A549 (cell line): ENCODE measurements at regions not wholly inside any gene's neighbourhood (a gene's known extent, or its start where the extent isn't known, plus 50 kb on each side); places are given as distances from the start of the nearest gene placed in this dataset.
A peak's percentile ranks its signal among the peaks of the same experiment; 100 is the strongest.

Experiments
- ATAC-seq, 2 experiments: fragments of 200-7000 bp in 1 of 2; fragments of >200 bp in 1 of 2; cut with Nextera tagmentation in 1 of 2; cut with Tn5 transposase in 1 of 2; 3 replicates each; pipeline versions ENCODE4 v1.8.0 to v1.9.1; 2018 to 2020; ENCODE audit warnings: mild to moderate bottlenecking in 1 of 2, moderate library complexity in 1 of 2
- CTCF ChIA-PET: fragments of 300-600 bp; sonication (Branson Sonifier 250); formaldehyde crosslinking; extraction: SDS; loops from one replicate; lab custom pipeline; 2021; ENCODE audit warnings: antibody characterized with exemption, inconsistent platforms; lab: Yijun Ruan, JAX
- POLR2A ChIA-PET: fragments of 350-600 bp; formaldehyde crosslinking; extraction: SDS; loops from one replicate; lab custom pipeline; 2021; ENCODE audit warnings: antibody characterized with exemption, inconsistent platforms; lab: Yijun Ruan, JAX
- DNase-seq, 2 experiments: peaks; one replicate each; pipeline versions ENCODE4 v3.0.0 to v3.0.0-alpha.2; 2011 to 2016; ENCODE audit warnings: low read depth in 1 of 2, low spot score in 1 of 2
- FAIRE-seq: peaks from 2 replicates; lab custom pipeline; 2011; peaks lifted over from hg19 to GRCh38; lab: Jason Lieb, UNC
- H3K27ac ChIP-seq, 2 experiments: fragments of >200 bp; sonication (Bioruptor Twin); formaldehyde crosslinking; 3 replicates each; pipeline ENCODE4 v1.5.1; 2016 to 2017
- H3K4me1 ChIP-seq: fragments of >200 bp; sonication (Bioruptor Twin); formaldehyde crosslinking; 3 replicates; pipeline ENCODE4 v1.6.1; 2016
- H3K4me2 ChIP-seq: fragments of >200 bp; sonication (Bioruptor Twin); formaldehyde crosslinking; 3 replicates; pipeline ENCODE4 v1.6.1; 2016
- H3K4me3 ChIP-seq: fragments of >200 bp; sonication (Bioruptor Twin); formaldehyde crosslinking; 3 replicates; pipeline ENCODE4 v1.5.1; 2016
- H3K9me3 ChIP-seq: fragments of >200 bp; sonication (Bioruptor Twin); formaldehyde crosslinking; 3 replicates; pipeline ENCODE4 v1.6.1; 2016
- CEBPB ChIP-seq, 2 experiments: fragments of >200 bp in 1 of 2; sonication (Bioruptor Twin) in 1 of 2; formaldehyde crosslinking in 1 of 2; IDR thresholded peaks; 2 replicates each; pipeline ENCODE4 v1.6.1; 2012 to 2016
- CHD4 ChIP-seq: fragments of 200-600 bp; sonication (generic); IDR thresholded peaks from 2 replicates; pipeline ENCODE4 v1.6.1; 2016; ENCODE audit warnings: antibody characterized with exemption, mild to moderate bottlenecking, borderline replicate concordance
- EHF ChIP-seq: fragments of 250-450 bp; sonication (Bioruptor Pico); IDR thresholded peaks from 2 replicates; pipeline ENCODE4 v1.5.0; 2020; ENCODE audit warnings: mild to moderate bottlenecking
- ESRRA ChIP-seq: fragments of 150-350 bp; IDR thresholded peaks from 2 replicates; pipeline ENCODE4 v1.6.1; 2014; ENCODE audit warnings: mild to moderate bottlenecking, low read length, borderline replicate concordance
- FOSB ChIP-seq: fragments of 250-450 bp; sonication (Bioruptor Pico); IDR thresholded peaks from 2 replicates; pipeline ENCODE4 v1.5.0; 2020; ENCODE audit warnings: mild to moderate bottlenecking, moderate library complexity
- FOSL2 ChIP-seq, 2 experiments: fragments of 450-650 bp in 1 of 2; fragments of >200 bp in 1 of 2; sonication (Bioruptor Twin) in 1 of 2; formaldehyde crosslinking; IDR thresholded peaks; 2 replicates each; pipeline versions ENCODE4 v1.5.0 to v1.6.1; 2016 to 2020; ENCODE audit warnings: mild to moderate bottlenecking in 1 of 2, moderate library complexity in 1 of 2
- FOXS1 ChIP-seq: fragments of 250-450 bp; sonication (Bioruptor Pico); IDR thresholded peaks from 2 replicates; pipeline ENCODE4 v1.5.0; 2020; ENCODE audit warnings: mild to moderate bottlenecking, moderate library complexity
- HDAC2 ChIP-seq: fragments of 200-600 bp; sonication (generic); IDR thresholded peaks from 2 replicates; pipeline ENCODE4 v1.6.1; 2016
- HEYL ChIP-seq: fragments of 250-450 bp; sonication (Bioruptor Pico); IDR thresholded peaks from 2 replicates; pipeline ENCODE4 v1.8.0; 2021; ENCODE audit warnings: mild to moderate bottlenecking, moderate library complexity
- HOXB13 ChIP-seq: fragments of 250-450 bp; sonication (Bioruptor Pico); IDR thresholded peaks from 2 replicates; pipeline ENCODE4 v1.5.0; 2020; ENCODE audit warnings: low read depth, mild to moderate bottlenecking, moderate library complexity
- JUN ChIP-seq, 2 experiments: fragments of >200 bp; sonication (Bioruptor Twin); formaldehyde crosslinking; IDR thresholded peaks; 2 replicates in 1 of 2; 3 replicates in 1 of 2; pipeline ENCODE4 v1.6.1; 2016 to 2017
- MAZ ChIP-seq: fragments of 150-350 bp; IDR thresholded peaks from 2 replicates; pipeline ENCODE4 v1.6.1; 2014; ENCODE audit warnings: antibody characterized with exemption, low read depth, low read length, borderline replicate concordance
- MYC ChIP-seq: IDR thresholded peaks from 2 replicates; pipeline ENCODE4 v1.6.1; 2012; ENCODE audit warnings: mild to moderate bottlenecking, inconsistent platforms, low read length, improper control_type of control experiment, borderline replicate concordance
- NPAS2 ChIP-seq: fragments of 250-450 bp; sonication (Bioruptor Pico); IDR thresholded peaks from 2 replicates; pipeline ENCODE4 v1.8.0; 2022; ENCODE audit warnings: mild to moderate bottlenecking, moderate library complexity, borderline replicate concordance
- POLR2AphosphoS2 ChIP-seq: conservative IDR thresholded peaks from 2 replicates; pipeline ENCODE4 v1.6.1; 2012; ENCODE audit warnings: low read length, improper control_type of control experiment, inconsistent platforms
- RAD21 ChIP-seq, 2 experiments: fragments of >200 bp in 1 of 2; sonication (Bioruptor Twin) in 1 of 2; formaldehyde crosslinking in 1 of 2; IDR thresholded peaks in 1 of 2; conservative IDR thresholded peaks in 1 of 2; 2 replicates in 1 of 2; 3 replicates in 1 of 2; pipeline ENCODE4 v1.6.1; 2012 to 2018; ENCODE audit warnings: inconsistent platforms in 1 of 2
- RFX5 ChIP-seq: fragments of 450-650 bp; IDR thresholded peaks from 2 replicates; pipeline ENCODE4 v1.7.1; 2014; ENCODE audit warnings: antibody characterized with exemption, mild to moderate bottlenecking, moderate library complexity
- RNF2 ChIP-seq: fragments of 200-600 bp; sonication (generic); IDR thresholded peaks from 2 replicates; pipeline ENCODE4 v1.6.1; 2016; ENCODE audit warnings: low read depth, mild to moderate bottlenecking, antibody characterized with exemption, moderate library complexity, borderline replicate concordance
- SMC3 ChIP-seq: fragments of >200 bp; sonication (Bioruptor Twin); formaldehyde crosslinking; IDR thresholded peaks from 3 replicates; pipeline ENCODE4 v1.6.1; 2018; ENCODE audit warnings: inconsistent platforms
- TFCP2L1 ChIP-seq: fragments of 250-450 bp; sonication (Bioruptor Pico); IDR thresholded peaks from 2 replicates; pipeline ENCODE4 v1.5.0; 2021; ENCODE audit warnings: mild to moderate bottlenecking
- ZC3H11A ChIP-seq: fragments of 450-650 bp; IDR thresholded peaks from 2 replicates; pipeline ENCODE4 v1.6.1; 2014; ENCODE audit warnings: antibody characterized with exemption, mild to moderate bottlenecking
- ZNF302 ChIP-seq: fragments of 250-450 bp; sonication (Bioruptor Pico); IDR thresholded peaks from 2 replicates; pipeline ENCODE4 v1.9.0; 2021; ENCODE audit warnings: inconsistent platforms, mild to moderate bottlenecking, moderate library complexity
- WGBS: methylation state at CpG from one replicate; pipeline ENCODE4 v1.1.6; 2017; ENCODE audit errors: missing lambda C conversion rate; 5-methylcytosine and 5-hydroxymethylcytosine counted together
- TF ChIP-seq, protein P1 (sequence below): fragments of 250-450 bp; sonication (Bioruptor Pico); IDR thresholded peaks from 2 replicates; pipeline ENCODE4 v1.5.0; 2020; ENCODE audit warnings: low read depth, mild to moderate bottlenecking, moderate library complexity
- TF ChIP-seq, protein P2 (sequence below): fragments of 450-650 bp; IDR thresholded peaks from 2 replicates; pipeline ENCODE4 v1.6.1; 2014; ENCODE audit warnings: antibody characterized with exemption
- TF ChIP-seq, protein P3 (sequence below): fragments of >200 bp; sonication (Bioruptor Twin); formaldehyde crosslinking; IDR thresholded peaks from 3 replicates; pipeline ENCODE4 v1.6.1; 2016
- TF ChIP-seq, protein P4 (sequence below): fragments of 250-450 bp; sonication (Bioruptor Pico); IDR thresholded peaks from 2 replicates; pipeline ENCODE4 v1.5.0; 2021; ENCODE audit warnings: mild to moderate bottlenecking, moderate library complexity, borderline replicate concordance
- TF ChIP-seq, protein P5 (sequence below): IDR thresholded peaks from 2 replicates; pipeline ENCODE4 v1.6.1; 2012
- TF ChIP-seq, protein P6 (sequence below): fragments of >200 bp; sonication (Bioruptor Twin); formaldehyde crosslinking; IDR thresholded peaks from 3 replicates; pipeline ENCODE4 v1.5.1; 2016
- TF ChIP-seq, protein P7 (sequence below): fragments of 150-350 bp; IDR thresholded peaks from 2 replicates; pipeline ENCODE4 v1.6.1; 2014; ENCODE audit warnings: low read depth, mild to moderate bottlenecking, low read length
- TF ChIP-seq, protein P8 (sequence below): IDR thresholded peaks from 2 replicates; pipeline ENCODE4 v1.6.1; 2012

DNA sequence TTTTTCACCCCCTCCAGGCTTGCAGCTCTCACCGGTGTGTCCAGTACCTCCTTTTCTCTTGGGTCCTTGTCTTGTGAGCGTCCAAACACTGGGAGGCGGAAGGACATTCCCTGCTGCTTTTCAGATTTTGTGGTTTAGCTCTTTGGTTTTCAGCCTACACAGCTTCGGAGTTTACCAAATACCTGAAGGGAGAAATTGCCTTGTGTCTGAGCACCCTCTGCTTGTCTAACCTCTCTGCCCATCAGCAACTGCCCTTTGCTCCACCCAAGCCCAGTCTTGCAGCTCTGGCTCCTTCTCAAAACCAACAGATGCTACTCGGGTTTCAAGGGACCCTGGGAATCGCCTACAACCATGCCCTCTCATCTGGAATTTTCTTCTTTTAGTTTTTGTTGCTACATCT lies 519.1 kb upstream of the IGFBP3 start:
- TF ChIP-seq HDAC2 (no peak), ESRRA (no peak), CHD4 (no peak), RNF2 (no peak), FOSB (CRISPR knock-in tag) (no peak), FOXS1 (no peak), ZNF302 (CRISPR knock-in tag) (no peak), MYC (no peak), EHF (CRISPR knock-in tag) (no peak), JUN (IDR thresholded peaks at IDR 0.05) (no peak), HEYL (no peak), ZC3H11A (no peak), NPAS2 (CRISPR knock-in tag) (no peak), TFCP2L1 (CRISPR knock-in tag) (no peak)
- TF ChIP-seq, protein P1, sequence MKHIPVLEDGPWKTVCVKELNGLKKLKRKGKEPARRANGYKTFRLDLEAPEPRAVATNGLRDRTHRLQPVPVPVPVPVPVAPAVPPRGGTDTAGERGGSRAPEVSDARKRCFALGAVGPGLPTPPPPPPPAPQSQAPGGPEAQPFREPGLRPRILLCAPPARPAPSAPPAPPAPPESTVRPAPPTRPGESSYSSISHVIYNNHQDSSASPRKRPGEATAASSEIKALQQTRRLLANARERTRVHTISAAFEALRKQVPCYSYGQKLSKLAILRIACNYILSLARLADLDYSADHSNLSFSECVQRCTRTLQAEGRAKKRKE (CRISPR knock-in tag) = no peak
- TF ChIP-seq, protein P2, sequence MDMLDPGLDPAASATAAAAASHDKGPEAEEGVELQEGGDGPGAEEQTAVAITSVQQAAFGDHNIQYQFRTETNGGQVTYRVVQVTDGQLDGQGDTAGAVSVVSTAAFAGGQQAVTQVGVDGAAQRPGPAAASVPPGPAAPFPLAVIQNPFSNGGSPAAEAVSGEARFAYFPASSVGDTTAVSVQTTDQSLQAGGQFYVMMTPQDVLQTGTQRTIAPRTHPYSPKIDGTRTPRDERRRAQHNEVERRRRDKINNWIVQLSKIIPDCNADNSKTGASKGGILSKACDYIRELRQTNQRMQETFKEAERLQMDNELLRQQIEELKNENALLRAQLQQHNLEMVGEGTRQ = no peak
- TF ChIP-seq, protein P3, sequence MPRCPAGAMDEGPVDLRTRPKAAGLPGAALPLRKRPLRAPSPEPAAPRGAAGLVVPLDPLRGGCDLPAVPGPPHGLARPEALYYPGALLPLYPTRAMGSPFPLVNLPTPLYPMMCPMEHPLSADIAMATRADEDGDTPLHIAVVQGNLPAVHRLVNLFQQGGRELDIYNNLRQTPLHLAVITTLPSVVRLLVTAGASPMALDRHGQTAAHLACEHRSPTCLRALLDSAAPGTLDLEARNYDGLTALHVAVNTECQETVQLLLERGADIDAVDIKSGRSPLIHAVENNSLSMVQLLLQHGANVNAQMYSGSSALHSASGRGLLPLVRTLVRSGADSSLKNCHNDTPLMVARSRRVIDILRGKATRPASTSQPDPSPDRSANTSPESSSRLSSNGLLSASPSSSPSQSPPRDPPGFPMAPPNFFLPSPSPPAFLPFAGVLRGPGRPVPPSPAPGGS = no peak
- TF ChIP-seq, protein P4, sequence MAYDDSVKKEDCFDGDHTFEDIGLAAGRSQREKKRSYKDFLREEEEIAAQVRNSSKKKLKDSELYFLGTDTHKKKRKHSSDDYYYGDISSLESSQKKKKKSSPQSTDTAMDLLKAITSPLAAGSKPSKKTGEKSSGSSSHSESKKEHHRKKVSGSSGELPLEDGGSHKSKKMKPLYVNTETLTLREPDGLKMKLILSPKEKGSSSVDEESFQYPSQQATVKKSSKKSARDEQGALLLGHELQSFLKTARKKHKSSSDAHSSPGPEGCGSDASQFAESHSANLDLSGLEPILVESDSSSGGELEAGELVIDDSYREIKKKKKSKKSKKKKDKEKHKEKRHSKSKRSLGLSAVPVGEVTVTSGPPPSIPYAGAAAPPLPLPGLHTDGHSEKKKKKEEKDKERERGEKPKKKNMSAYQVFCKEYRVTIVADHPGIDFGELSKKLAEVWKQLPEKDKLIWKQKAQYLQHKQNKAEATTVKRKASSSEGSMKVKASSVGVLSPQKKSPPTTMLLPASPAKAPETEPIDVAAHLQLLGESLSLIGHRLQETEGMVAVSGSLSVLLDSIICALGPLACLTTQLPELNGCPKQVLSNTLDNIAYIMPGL (CRISPR knock-in tag) = no peak
- TF ChIP-seq, protein P5, sequence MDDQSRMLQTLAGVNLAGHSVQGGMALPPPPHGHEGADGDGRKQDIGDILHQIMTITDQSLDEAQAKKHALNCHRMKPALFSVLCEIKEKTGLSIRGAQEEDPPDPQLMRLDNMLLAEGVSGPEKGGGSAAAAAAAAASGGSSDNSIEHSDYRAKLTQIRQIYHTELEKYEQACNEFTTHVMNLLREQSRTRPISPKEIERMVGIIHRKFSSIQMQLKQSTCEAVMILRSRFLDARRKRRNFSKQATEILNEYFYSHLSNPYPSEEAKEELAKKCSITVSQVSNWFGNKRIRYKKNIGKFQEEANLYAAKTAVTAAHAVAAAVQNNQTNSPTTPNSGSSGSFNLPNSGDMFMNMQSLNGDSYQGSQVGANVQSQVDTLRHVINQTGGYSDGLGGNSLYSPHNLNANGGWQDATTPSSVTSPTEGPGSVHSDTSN = no peak
- TF ChIP-seq, protein P6, sequence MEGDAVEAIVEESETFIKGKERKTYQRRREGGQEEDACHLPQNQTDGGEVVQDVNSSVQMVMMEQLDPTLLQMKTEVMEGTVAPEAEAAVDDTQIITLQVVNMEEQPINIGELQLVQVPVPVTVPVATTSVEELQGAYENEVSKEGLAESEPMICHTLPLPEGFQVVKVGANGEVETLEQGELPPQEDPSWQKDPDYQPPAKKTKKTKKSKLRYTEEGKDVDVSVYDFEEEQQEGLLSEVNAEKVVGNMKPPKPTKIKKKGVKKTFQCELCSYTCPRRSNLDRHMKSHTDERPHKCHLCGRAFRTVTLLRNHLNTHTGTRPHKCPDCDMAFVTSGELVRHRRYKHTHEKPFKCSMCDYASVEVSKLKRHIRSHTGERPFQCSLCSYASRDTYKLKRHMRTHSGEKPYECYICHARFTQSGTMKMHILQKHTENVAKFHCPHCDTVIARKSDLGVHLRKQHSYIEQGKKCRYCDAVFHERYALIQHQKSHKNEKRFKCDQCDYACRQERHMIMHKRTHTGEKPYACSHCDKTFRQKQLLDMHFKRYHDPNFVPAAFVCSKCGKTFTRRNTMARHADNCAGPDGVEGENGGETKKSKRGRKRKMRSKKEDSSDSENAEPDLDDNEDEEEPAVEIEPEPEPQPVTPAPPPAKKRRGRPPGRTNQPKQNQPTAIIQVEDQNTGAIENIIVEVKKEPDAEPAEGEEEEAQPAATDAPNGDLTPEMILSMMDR = no peak
- FAIRE-seq = no peak
- DNase-seq = no peak
- no peak overlapping the region for H3K4me2 ChIP-seq
- CTCF ChIA-PET = no interaction called here
- no peak for ATAC-seq
- peaks cover 8% of the 10 kb centered on the region; the same call in 2 of the 3 replicates for H3K4me1 ChIP-seq
- no peak overlapping the region for H3K27ac ChIP-seq
- peaks cover 14% of the 10 kb centered on the region for H3K9me3 ChIP-seq
- POLR2A ChIA-PET = no interaction called here
- H3K4me3 ChIP-seq = no peak overlapping the region
- WGBS = 60% methylated on average over 6 of the region's 6 CpGs

DNA sequence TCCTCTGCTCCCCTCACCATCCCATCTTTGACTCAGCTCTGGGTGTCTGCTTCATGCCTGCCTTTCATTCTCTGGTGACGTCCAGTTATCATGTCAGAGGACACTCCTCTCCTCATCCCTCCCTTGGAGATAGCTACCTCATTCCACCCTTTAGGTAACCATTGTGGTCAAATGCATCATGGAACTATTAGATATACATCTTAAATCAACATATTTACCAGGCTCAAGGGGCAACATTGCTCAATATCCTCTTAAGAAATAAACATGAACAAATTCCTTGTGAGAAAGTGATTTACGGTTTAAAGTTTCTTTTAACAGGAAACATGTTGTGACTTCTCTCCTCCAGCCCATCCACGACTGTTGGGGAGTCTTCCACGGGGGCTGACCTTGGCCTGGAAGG lies 511.6 kb upstream of the IGFBP3 start:
- Histone ChIP-seq H3K9me3 (peaks cover 14% of the 10 kb centered on the region), H3K27ac (peak overlapping the region; percentile 55 to 70; a peak in 5 of 6 replicates), H3K4me1 (peaks cover 12% of the 10 kb centered on the region), H3K4me3 (no peak overlapping the region), H3K4me2 (peak overlapping the region; percentile 30)
- FAIRE-seq = no peak
- WGBS = 6% methylated on average over 4 of the region's 4 CpGs
- POLR2A ChIA-PET = no interaction called here
- DNase-seq = peak; percentile 10 to 87
- ATAC-seq = peak; percentile 84 to 86
- CTCF ChIA-PET = interaction anchor here (1.1 kb wide), 1 partner anchor 510 kb away, joined by 3 read pairs; no protein-coding TSS in a partner anchor
- TF ChIP-seq, protein P7, sequence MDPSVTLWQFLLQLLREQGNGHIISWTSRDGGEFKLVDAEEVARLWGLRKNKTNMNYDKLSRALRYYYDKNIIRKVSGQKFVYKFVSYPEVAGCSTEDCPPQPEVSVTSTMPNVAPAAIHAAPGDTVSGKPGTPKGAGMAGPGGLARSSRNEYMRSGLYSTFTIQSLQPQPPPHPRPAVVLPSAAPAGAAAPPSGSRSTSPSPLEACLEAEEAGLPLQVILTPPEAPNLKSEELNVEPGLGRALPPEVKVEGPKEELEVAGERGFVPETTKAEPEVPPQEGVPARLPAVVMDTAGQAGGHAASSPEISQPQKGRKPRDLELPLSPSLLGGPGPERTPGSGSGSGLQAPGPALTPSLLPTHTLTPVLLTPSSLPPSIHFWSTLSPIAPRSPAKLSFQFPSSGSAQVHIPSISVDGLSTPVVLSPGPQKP = no peak
- TF ChIP-seq POLR2AphosphoS2 (no peak), MYC (no peak), RFX5 (no peak), FOSL2 (IDR thresholded peaks at IDR 0.05) (no peak; the same call in 1 of the 2 replicates), FOSL2 (CRISPR knock-in tag; IDR thresholded peaks at IDR 0.05) (peak; percentile 66), SMC3 (peak; percentile 39; the same call in 1 of the 3 replicates), MAZ (no peak), ZNF302 (CRISPR knock-in tag) (no peak), RAD21 (conservative IDR thresholded peaks at IDR 0.05 in 1 of 2, IDR thresholded peaks at IDR 0.05 in 1 of 2) (peak in 1 of 2 experiments; percentile 2; a peak in 1 of 5 replicates), HOXB13 (no peak), CEBPB (IDR thresholded peaks at IDR 0.05) (peak; percentile 85 to 91)
- TF ChIP-seq, protein P8, sequence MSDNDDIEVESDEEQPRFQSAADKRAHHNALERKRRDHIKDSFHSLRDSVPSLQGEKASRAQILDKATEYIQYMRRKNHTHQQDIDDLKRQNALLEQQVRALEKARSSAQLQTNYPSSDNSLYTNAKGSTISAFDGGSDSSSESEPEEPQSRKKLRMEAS = no peak
